ENCODE measurements at regions not wholly inside any gene's neighbourhood (a gene's known extent, or its start where the extent isn't known, plus 50 kb on each side); places are given as distances from the start of the nearest gene placed in this dataset.
A peak's percentile ranks its signal among the peaks of the same experiment; 100 is the strongest.
"Not testable (repeated sequence)": the region's sequence is repeated elsewhere in the genome, so short reads cannot be mapped to it uniquely, and the experiment has no call there.

- intact Hi-C loops (cut with DNase I); ATAC-seq (ENCODE audit: poor library complexity); DNase-seq: not testable (repeated sequence)
Observed at GRCh38 chr5:21494033-21494432, 1359.1 kb downstream of the CDH12 start.

DNA sequence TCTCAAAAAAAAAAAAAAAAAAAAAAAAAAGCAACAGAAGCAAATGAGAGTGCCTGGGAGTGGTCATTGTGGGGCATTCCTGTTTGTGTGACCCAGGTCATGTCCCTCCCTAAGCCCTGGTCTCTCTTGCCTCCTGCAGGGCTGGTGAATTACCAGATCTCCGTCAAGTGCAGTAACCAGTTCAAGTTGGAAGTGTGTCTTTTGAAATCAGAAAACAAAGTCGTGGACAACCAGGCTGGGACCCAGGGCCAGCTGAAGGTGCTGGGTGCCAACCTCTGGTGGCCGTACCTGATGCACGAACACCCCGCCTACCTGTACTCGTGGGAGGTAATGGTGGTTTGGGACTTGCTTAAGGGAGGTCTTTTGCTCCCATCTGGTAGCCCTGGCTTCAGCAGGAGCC, 1362.0 kb downstream of the CDH12 start:
- ATAC-seq (ENCODE audit: poor library complexity); DNase-seq; intact Hi-C loops (cut with DNase I): not testable (repeated sequence)

GRCh38 chr5:21488828-21489227, 1364.3 kb downstream of the CDH12 start:
- intact Hi-C loops (cut with DNase I); ATAC-seq (ENCODE audit: poor library complexity); DNase-seq: not testable (repeated sequence)

DNA sequence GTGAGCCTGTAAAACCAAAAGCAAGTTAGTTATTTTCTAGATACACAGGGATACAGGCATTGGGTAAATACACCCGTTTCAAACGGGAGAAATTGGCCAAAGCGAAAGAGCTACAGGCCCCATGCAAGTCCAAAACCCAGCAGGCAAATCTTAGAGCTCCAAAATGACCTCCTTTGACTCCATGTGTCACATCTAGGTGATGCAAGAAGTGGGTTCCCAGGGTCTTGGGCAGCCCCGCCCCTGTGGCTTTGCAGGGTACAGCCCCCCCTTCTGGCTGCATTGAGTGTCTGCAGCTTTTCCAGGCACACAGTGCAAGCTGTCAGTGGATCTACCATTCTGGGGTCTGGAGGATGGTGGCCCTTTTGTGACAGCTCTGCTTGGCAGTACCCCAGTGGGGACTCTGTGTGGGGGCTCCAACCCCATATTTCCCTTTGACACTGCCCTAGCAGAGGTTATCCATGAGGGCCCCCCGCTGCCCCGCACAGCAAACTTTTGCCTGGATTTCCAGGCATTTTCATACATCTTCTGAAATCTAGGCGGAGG, 1367.6 kb downstream of the CDH12 start:
- ATAC-seq (ENCODE audit: poor library complexity); DNase-seq; intact Hi-C loops (cut with DNase I): not testable (repeated sequence)

- ATAC-seq (ENCODE audit: poor library complexity); intact Hi-C loops (cut with DNase I): not testable (repeated sequence)
- DNase-seq = peak; percentile 62
Observed at GRCh38 chr5:21484498-21484889, 1368.7 kb downstream of the CDH12 start.

DNA sequence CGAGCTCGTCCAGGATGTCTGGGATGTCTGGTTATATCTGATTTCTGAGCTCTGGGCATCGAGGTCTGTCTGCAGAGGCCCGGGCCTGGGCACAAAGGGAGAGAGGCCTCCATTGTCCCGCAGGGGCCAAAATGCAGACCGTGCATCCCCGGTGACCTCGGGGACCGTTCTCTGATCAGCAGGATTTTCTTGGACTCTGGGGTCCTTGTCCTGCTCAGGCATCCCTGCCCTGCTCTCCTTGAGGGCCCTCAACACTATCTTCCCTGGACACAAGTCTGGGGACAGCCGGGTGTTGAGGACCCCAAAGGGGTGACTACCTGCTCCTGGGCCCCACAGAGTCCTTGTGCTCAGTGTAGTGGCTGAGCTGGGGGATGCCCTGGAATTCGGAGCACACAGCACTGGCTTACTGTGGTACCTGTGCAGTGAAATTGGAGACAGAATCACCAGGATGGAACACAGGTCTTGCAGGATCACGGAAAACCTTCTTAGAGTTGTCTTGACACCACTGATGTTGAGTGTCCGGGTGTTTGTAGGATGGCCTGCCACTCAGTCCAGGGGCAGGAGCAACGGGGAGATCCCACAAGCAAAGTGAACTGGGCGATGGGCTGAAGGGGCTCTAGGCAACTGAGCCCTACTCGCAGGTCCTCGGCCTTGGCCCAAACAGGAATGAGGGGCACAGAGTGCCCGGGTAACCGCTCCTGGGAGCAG, 1369.2 kb downstream of the CDH12 start:
- intact Hi-C loops (cut with DNase I); ATAC-seq (ENCODE audit: poor library complexity); DNase-seq: not testable (repeated sequence)

GRCh38 chr5:21482983-21483650, 1370.0 kb downstream of the CDH12 start:
- ATAC-seq (ENCODE audit: poor library complexity); intact Hi-C loops (cut with DNase I); DNase-seq: not testable (repeated sequence)

GRCh38 chr5:21482522-21482921, 1370.6 kb downstream of the CDH12 start:
- DNase-seq; intact Hi-C loops (cut with DNase I); ATAC-seq (ENCODE audit: poor library complexity): not testable (repeated sequence)

GRCh38 chr5:21481320-21482270, 1371.5 kb downstream of the CDH12 start:
- ATAC-seq (ENCODE audit: poor library complexity); DNase-seq; intact Hi-C loops (cut with DNase I): not testable (repeated sequence)

- intact Hi-C loops (cut with DNase I); ATAC-seq (ENCODE audit: poor library complexity); DNase-seq: not testable (repeated sequence)
Observed at GRCh38 chr5:21480054-21480453, 1373.1 kb downstream of the CDH12 start.

DNA sequence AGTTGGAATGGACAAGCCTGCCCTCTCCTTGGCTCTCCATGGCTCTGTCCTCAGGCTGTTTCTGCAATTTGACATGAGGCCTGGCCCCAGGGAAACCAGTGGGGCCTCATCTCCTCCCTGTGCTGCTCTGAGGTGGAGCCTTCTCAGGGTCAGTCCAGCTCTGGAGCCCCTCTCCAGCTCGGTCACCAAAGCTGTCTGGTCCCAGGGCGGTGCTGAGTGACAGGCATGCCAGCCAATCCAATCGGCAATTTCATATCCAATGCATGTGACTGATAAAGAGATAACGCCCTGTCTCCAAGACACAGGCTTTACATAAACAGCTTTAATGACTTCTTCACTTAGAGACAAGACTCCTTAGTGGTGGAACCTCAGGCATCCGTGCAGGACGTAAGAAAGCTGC, 1379.2 kb downstream of the CDH12 start:
- intact Hi-C loops (cut with DNase I); ATAC-seq (ENCODE audit: poor library complexity); DNase-seq: not testable (repeated sequence)

- DNase-seq; intact Hi-C loops (cut with DNase I): not testable (repeated sequence)
Observed at GRCh38 chr5:21473436-21473835, 1379.7 kb downstream of the CDH12 start.

GRCh38 chr5:21471691-21472090, 1381.5 kb downstream of the CDH12 start:
- intact Hi-C loops (cut with DNase I); ATAC-seq (ENCODE audit: poor library complexity): not testable (repeated sequence)

More at GRCh38 chr5:21473436-21473835, 1379.7 kb downstream of the CDH12 start:
- not testable (repeated sequence) for ATAC-seq (ENCODE audit: poor library complexity)

GRCh38 chr5:21469523-21470101, 1383.5 kb downstream of the CDH12 start:
- ATAC-seq (ENCODE audit: poor library complexity) = peak; percentile 71
- intact Hi-C loops (cut with DNase I); DNase-seq: not testable (repeated sequence)

More at GRCh38 chr5:21471691-21472090, 1381.5 kb downstream of the CDH12 start:
- not testable (repeated sequence) for DNase-seq

- DNase-seq; intact Hi-C loops (cut with DNase I); ATAC-seq (ENCODE audit: poor library complexity): not testable (repeated sequence)
Observed at GRCh38 chr5:21467544-21467943, 1385.6 kb downstream of the CDH12 start.

DNA sequence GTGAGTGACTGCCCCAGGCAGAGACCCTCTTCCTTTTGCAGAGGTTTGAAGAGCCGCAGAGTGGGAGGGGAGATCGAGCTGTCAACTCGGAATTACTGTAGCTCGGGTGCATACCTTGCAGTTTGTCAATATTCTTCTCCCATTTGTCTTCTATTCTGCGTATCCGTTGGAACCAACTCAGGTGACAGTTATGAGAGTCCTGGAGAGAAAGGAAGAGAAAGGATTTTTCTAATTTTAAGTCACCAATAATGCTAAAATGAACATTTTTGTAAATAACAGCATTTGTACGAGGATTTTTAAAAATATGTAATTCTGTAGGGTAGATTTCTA, 1393.4 kb downstream of the CDH12 start:
- DNase-seq; intact Hi-C loops (cut with DNase I): not testable (repeated sequence)
- peak; percentile 48 for ATAC-seq (ENCODE audit: poor library complexity)

- intact Hi-C loops (cut with DNase I) = no loop called here
- ATAC-seq (ENCODE audit: poor library complexity) (no peak), DNase-seq (no peak)
Observed at GRCh38 chr5:21452449-21452848, 1400.7 kb downstream of the CDH12 start.

DNA sequence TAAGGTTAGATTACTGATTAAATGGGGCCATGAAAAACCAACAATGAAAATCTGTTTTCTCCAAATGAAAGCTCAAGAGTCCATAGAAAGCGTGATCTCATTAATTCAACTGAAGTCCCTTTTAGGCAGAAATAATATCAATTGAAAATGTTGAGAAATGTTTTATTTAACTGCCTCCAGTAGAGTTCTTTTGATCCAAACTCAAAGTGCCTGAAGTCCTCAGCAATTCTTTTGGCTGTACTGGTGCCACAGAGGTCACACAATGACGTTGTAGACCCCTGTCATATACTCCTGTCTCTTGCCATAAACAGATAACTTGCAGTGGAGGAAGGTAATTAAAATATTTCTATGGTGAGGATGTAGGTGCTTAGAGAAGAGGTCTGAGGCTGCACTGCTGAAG, 1420.5 kb downstream of the CDH12 start:
- no peak for DNase-seq
- ATAC-seq (ENCODE audit: poor library complexity) = no peak
- intact Hi-C loops (cut with DNase I) = no loop called here
